ENCODE measurements at regions not wholly inside any gene's neighbourhood (a gene's known extent, or its start where the extent isn't known, plus 50 kb on each side); places are given as distances from the start of the nearest gene placed in this dataset.
"Not testable (repeated sequence)": the region's sequence is repeated elsewhere in the genome, so short reads cannot be mapped to it uniquely, and the experiment has no call there.

- TF ChIP-seq CTCF, EZH2, EZH2phosphoT487 (IDR thresholded peaks at IDR 0.05): not testable (repeated sequence)
Measured at GRCh38 chr5:71398400-71398799, 57.1 kb upstream of the BDP1 start.

Measured in neural progenitor cell (in vitro differentiated cells).